GM19455 (cell line): ENCODE measurements at regions not wholly inside any gene's neighbourhood (a gene's known extent, or its start where the extent isn't known, plus 50 kb on each side); places are given as distances from the start of the nearest gene placed in this dataset.
"Not testable (repeated sequence)": the region's sequence is repeated elsewhere in the genome, so short reads cannot be mapped to it uniquely, and the experiment has no call there.

ENCODE experiments used
- ATAC-seq: cut with Tn5 transposase; IDR thresholded peaks from one replicate; pipeline ENCODE4 v1.9.1; 2021; ENCODE audit not compliant: unreplicated experiment

DNA sequence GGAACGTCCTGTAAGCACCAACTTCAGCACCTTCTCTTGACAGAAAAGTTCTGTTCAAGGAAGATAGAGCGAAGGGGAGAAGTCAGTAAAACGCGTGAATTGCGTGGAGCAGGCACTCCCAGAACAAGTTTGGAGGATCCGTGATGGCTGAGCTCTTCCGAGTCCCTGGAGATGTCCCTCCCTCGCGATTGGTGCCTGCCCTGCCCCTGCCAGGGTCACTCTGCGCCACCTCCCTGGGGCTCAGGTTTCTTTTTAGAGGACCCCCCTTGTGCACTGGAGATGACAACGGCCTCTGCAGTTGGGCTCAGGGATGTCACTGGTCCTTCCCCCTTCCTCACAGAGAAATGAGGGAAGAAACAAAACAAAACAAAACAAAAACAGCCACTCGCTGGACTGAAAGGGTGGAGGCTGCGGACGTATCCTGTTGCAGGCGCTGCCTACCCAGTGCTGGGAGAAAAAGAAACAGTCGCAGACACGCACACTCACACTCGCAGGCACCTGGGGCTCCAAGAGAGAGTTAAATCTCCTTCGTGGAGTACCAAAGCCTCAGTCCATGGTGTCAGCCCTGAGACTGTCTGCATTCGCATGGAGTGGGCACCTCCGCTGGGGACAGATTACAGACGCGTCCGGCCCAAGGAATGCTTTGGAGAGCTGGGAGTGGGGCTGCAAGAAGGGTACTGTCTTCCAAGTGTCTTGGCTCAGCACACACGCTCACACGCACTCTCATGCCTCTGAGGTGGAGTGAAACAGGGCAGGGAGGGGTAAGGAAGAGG lies 512.7 kb downstream of the SLCO4C1 start:
- ATAC-seq, result no peak

GRCh38 chr5:101782352-101783103 lies 513.6 kb downstream of the SLCO4C1 start:
- no peak for ATAC-seq

GRCh38 chr5:101751105-101751504 lies 545.0 kb downstream of the SLCO4C1 start:
- ATAC-seq, result no peak

DNA sequence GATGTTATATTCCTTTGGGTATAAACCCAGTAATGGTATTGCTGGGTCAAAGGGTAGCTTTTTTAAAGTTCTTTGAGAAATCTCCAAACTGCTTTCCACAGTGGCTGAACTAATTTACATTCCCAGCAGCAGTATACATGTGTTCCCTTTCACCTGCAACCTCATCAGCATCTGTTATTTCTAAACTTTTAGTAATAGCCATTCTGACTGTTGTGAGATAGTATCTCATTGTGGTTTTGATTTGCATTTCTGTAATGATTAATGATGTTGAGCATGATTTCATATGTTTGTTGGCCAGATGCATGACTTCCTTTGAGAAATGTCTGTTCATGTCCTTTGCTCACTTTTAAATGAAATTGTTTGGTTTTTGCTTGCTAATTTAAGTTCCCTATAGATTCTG lies 553.1 kb downstream of the SLCO4C1 start:
- not testable (repeated sequence) for ATAC-seq

GRCh38 chr5:101728933-101729332 lies 567.2 kb downstream of the SLCO4C1 start:
- ATAC-seq, result no peak

GRCh38 chr5:101721543-101721942 lies 574.5 kb downstream of the SLCO4C1 start:
- no peak for ATAC-seq

DNA sequence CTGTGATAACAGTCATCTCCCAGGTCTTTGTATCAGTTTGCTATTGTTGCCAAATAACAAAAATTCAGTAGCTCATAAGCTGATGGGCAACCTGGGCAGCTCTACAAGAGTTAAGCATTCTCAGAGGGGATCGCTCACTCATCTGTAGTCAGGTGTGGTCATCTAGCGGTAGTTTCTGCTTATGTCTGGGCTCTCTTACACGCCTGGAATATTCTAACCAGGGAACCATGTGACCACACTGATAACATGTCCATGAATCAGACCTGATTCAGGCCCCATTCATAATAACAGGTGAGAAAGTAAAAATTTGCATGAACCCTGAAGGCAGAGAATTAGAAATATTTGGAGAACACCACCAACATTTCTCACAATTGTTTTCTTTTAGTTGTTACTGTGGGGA lies 576.1 kb downstream of the SLCO4C1 start:
- no peak for ATAC-seq

GRCh38 chr5:101717721-101718120 lies 578.4 kb downstream of the SLCO4C1 start:
- ATAC-seq, result no peak

GRCh38 chr5:101716941-101717340 lies 579.1 kb downstream of the SLCO4C1 start:
- ATAC-seq, result no peak

DNA sequence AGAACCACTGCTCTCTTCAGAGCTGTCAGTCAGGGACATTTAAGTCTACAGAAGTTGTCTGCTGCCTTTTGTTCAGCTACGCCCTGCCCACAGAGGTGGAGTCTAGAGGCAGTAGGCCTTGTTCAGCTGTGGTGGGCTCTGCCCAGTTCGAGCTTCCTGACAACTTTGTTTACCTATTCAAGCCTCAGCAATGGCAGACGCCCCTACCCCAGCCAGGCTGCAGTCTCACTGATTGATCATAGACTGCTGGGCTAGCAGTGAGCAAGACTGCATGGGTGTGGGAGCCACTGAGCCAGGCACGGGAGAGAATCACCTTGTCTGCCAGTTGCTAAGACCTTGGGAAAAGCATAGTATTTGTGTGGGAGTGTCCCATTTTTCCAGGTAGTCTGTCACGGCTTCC lies 580.3 kb downstream of the SLCO4C1 start:
- ATAC-seq, result not testable (repeated sequence)

GRCh38 chr5:101689306-101689705 lies 606.8 kb downstream of the SLCO4C1 start:
- no peak for ATAC-seq

GRCh38 chr5:101688156-101688555 lies 607.9 kb downstream of the SLCO4C1 start:
- no peak for ATAC-seq

DNA sequence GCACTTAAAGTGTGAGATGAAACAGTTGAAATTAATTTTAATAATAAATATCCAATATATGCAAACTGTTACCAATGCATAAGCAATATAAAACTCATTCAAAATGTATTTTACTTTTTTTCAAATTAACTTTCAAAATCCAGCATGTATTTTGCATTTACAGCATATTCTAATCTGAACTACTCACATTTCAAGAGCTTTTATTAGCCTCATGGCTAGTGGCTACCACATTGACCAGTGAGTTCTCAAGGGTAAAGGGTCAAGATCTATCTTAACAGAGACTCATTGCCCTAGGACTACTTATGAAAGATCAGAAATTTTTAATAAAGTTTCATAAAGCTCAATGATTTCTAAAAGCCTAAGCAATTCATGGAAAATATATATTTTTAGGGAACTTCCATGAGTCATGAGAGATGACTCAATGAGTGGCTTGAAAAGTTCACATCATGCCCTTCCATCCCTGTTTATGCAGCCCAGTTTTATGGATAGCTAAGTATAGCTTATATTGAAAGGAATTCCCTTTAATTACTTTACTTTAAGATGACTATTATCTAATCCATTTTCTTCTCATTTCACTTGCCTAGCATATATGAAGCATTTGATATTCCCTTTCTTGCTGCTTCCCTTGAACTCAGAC lies 608.6 kb downstream of the SLCO4C1 start:
- ATAC-seq, result no peak

GRCh38 chr5:101686536-101687157 lies 609.4 kb downstream of the SLCO4C1 start:
- no peak for ATAC-seq

DNA sequence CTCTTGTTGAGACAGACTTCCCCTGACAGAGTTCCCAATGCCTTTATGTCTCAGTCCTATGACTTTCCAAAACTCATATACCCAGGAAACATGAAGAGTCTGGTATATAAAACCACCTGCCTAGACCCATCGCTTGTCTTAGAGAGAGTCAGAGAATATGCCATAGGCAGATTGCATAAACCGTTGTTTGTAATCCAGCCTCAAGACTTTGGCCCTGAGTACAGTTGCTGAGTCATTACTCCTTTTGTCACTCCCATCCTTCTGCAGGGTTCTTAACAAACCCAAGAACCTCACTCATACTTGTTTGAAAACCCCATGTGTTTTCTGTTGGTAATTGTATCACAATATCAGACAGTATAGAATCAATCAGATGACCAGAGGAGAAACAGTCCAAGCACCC lies 616.3 kb downstream of the SLCO4C1 start:
- no peak for ATAC-seq

DNA sequence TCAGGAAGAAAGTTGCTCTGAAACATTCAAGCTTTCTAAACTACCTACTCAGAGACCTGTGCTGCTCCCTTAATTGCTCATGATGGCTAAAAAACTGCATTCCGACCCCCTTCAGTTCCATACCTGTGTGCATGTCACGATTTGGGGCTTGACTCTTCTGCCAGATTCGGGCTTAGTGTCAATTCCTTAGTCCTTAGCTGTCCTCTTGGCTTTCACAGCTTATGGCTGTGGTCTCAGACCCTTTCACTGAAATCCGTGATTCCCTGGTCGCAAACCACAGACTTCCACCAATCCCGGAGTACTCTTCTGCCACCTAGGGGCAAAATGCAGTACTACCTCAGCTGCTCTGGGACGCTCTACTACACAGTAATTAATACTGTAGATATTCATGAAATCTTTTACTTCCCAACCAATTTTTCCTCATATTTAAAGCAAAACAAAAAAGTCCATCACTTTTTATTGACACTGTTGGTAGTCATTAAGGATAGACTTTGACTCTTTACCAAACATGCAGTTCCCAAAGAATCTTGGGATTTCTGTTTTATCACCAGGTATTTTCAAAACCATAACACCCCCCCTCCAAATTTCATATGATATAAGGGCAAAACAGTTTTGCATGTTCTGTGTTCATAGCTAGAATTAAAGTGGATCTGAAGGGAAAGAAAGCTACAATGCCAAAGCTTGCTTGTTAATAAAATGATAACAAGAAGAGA lies 617.4 kb downstream of the SLCO4C1 start:
- peak; percentile 70 for ATAC-seq

DNA sequence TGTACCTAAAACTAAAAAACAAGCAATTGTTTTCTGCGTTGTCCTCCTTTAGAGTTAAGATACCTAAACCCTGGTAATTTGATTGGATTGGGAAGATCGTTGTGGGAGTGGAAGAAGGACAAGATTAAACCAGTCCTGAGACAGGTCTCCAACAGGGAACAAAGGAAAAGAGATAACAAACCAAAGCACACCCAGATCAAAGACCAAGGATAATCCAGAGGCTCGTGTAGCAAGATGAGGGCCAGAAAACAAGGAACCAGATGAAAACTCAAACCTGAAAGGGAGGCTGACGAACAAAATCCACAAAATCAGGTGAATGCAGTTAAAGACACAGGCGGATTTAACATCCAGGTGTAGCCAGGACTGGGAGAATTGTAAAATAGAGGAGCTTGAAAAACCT lies 618.1 kb downstream of the SLCO4C1 start:
- no peak for ATAC-seq

GRCh38 chr5:101676646-101677045 lies 619.4 kb downstream of the SLCO4C1 start:
- ATAC-seq, result no peak

GRCh38 chr5:101675510-101676219 lies 620.4 kb downstream of the SLCO4C1 start:
- ATAC-seq, result no peak

DNA sequence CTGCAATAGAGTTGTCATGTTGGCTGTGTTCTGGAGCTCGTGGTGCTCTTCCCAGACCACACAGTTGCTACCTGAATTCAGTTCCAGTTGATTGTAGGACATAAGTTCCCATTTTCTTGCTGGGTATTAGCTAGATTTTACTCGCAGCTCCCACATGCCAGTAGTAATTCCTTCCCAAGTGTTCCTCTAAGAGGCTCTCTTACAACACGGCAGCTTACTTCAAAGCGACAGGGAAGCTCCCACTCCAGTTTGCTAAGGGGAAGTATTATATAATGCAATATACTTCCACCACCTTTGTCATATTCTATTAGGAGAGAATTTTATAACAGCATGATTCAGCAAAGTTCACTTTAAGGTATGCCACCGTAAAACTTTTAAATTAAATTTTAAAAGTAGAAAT lies 623.0 kb downstream of the SLCO4C1 start:
- no peak for ATAC-seq
